PC-3 (cell line): ENCODE measurements at regions not wholly inside any gene's neighbourhood (a gene's known extent, or its start where the extent isn't known, plus 50 kb on each side); places are given as distances from the start of the nearest gene placed in this dataset.

Experiments
- ATAC-seq: fragments of 200-7000 bp; cut with Tn5 transposase; 2 replicates; pipeline ENCODE4 v1.9.1; 2020; ENCODE audit warnings: mild to moderate bottlenecking, moderate library complexity
- BruUV-seq: library from RNA; stranded (reverse); fragments of 400-500 nt; replicated peaks from 2 replicates; lab custom pipeline; 2021; lab: Mats Ljungman, UMichigan
- CTCF ChIA-PET: fragments of 300-600 bp; sonication (Branson Sonifier 250); formaldehyde crosslinking; loops from one replicate; lab custom pipeline; 2022; ENCODE audit warnings: antibody characterized with exemption; lab: Charles Lee
- POLR2A ChIA-PET: fragments of 300-600 bp; sonication (Branson Sonifier 250); formaldehyde crosslinking; loops from one replicate; lab custom pipeline; 2022; ENCODE audit warnings: antibody characterized with exemption; ENCODE audit not compliant: unreplicated experiment; lab: Charles Lee
- DNase-seq: peaks from one replicate; pipeline ENCODE4 v3.0.0-alpha.2; 2015
- H2AFZ ChIP-seq: fragments of 300-600 bp; sonication (generic); 2 replicates; pipeline ENCODE4 v1.6.0; 2016; ENCODE audit warnings: antibody characterized with exemption, low read length
- H3F3A ChIP-seq: fragments of 300-600 bp; sonication (generic); one replicate; pipeline ENCODE4 v1.6.0; 2017; ENCODE audit warnings: antibody characterized with exemption, low read length, control low read depth, mild to moderate bottlenecking; ENCODE audit not compliant: unreplicated experiment
- H3K27ac ChIP-seq: fragments of 300-600 bp; sonication (generic); 2 replicates; pipeline ENCODE4 v1.5.1; 2016; ENCODE audit warnings: mild to moderate bottlenecking, low read length
- H3K27me3 ChIP-seq: fragments of 300-600 bp; sonication (generic); 2 replicates; pipeline ENCODE4 v1.6.1; 2016; ENCODE audit warnings: low read length, mixed read lengths
- H3K36me3 ChIP-seq: fragments of 300-600 bp; sonication (generic); 2 replicates; pipeline ENCODE4 v1.6.1; 2016; ENCODE audit warnings: low read depth, mixed run types, low read length, mixed read lengths
- H3K4me1 ChIP-seq: fragments of 300-600 bp; sonication (generic); 2 replicates; pipeline ENCODE4 v1.5.1; 2016; ENCODE audit warnings: low read length; ENCODE audit not compliant: insufficient read depth
- H3K4me2 ChIP-seq: fragments of 300-600 bp; sonication (generic); 2 replicates; pipeline ENCODE4 v1.6.0; 2016; ENCODE audit warnings: low read length
- H3K4me3 ChIP-seq: fragments of 300-600 bp; sonication (generic); 2 replicates; pipeline ENCODE4 v1.5.1; 2016; ENCODE audit warnings: mild to moderate bottlenecking, low read length, mixed read lengths
- H3K79me2 ChIP-seq: fragments of 300-600 bp; sonication (generic); 2 replicates; pipeline ENCODE4 v1.6.1; 2017; ENCODE audit warnings: low read length, mixed read lengths
- H3K9ac ChIP-seq: fragments of 300-600 bp; sonication (generic); 2 replicates; pipeline ENCODE4 v1.6.0; 2016; ENCODE audit warnings: mild to moderate bottlenecking, low read length
- H3K9me2 ChIP-seq: fragments of 300-600 bp; sonication (generic); replicated peaks from 2 replicates; pipeline ENCODE4 v1.6.1; 2016; ENCODE audit warnings: mixed run types, low read length, mixed read lengths
- H3K9me3 ChIP-seq: fragments of 300-600 bp; sonication (generic); 2 replicates; pipeline ENCODE4 v1.6.1; 2016; ENCODE audit warnings: low read length, mixed read lengths
- H4K20me1 ChIP-seq: fragments of 300-600 bp; sonication (generic); 2 replicates; pipeline ENCODE4 v1.6.1; 2016; ENCODE audit warnings: low read length, mixed read lengths
- EZH2 ChIP-seq: fragments of 300-600 bp; sonication (generic); IDR thresholded peaks from one replicate; pipeline ENCODE4 v1.6.1; 2017; ENCODE audit warnings: antibody characterized with exemption, mild to moderate bottlenecking, low read length; ENCODE audit not compliant: unreplicated experiment
- EZH2phosphoT487 ChIP-seq: fragments of 300-600 bp; sonication (generic); IDR thresholded peaks from 2 replicates; pipeline ENCODE4 v1.6.1; 2018; ENCODE audit warnings: mild to moderate bottlenecking, antibody characterized with exemption, low read length, borderline replicate concordance
- intact Hi-C: fragments of 100-400 bp; cut with micrococcal nuclease; formaldehyde crosslinking; loops from 2 replicates; pipeline ENCODE4 v1.9.0; 2023
- TF ChIP-seq, protein P1 (sequence below): fragments of 300-600 bp; sonication (generic); conservative IDR thresholded peaks from 2 replicates; pipeline ENCODE4 v1.5.1; 2017; ENCODE audit warnings: antibody characterized with exemption, low read depth, mild to moderate bottlenecking, low read length

DNA sequence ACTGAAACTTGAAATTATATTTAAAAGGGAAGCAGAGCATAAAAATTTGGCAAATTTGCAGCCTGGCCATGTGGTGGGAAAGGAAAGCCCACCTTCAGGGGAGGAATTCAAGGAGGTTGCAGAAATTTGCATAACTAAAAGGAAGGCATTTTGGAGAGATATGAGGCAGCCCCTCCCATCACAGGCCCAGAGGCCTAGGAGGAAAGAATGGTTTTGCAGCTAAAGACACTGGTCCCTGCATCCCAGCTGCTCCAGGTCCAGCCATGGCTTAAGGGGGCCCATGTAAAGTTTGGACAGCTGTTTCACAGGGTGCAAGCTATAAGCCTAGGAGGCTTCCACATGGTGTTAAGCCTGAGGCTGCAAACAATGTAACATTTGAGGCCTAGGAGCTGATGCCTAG is 212.5 kb downstream of the NNT start:
- TF ChIP-seq, protein P1, sequence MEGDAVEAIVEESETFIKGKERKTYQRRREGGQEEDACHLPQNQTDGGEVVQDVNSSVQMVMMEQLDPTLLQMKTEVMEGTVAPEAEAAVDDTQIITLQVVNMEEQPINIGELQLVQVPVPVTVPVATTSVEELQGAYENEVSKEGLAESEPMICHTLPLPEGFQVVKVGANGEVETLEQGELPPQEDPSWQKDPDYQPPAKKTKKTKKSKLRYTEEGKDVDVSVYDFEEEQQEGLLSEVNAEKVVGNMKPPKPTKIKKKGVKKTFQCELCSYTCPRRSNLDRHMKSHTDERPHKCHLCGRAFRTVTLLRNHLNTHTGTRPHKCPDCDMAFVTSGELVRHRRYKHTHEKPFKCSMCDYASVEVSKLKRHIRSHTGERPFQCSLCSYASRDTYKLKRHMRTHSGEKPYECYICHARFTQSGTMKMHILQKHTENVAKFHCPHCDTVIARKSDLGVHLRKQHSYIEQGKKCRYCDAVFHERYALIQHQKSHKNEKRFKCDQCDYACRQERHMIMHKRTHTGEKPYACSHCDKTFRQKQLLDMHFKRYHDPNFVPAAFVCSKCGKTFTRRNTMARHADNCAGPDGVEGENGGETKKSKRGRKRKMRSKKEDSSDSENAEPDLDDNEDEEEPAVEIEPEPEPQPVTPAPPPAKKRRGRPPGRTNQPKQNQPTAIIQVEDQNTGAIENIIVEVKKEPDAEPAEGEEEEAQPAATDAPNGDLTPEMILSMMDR, result no peak
- TF ChIP-seq EZH2 (no peak), EZH2phosphoT487 (no peak)
- Histone ChIP-seq H3K27ac (no peak overlapping the region), H3K27me3 (no peaks in the 10 kb centered on the region), H3F3A (no peaks in the 10 kb centered on the region), H3K4me1 (no peaks in the 10 kb centered on the region), H3K9me3 (peaks cover 8% of the 10 kb centered on the region; the same call in 1 of the 2 replicates), H3K79me2 (no peaks in the 10 kb centered on the region), H3K9ac (no peak overlapping the region), H3K4me2 (no peak overlapping the region), H3K36me3 (no peaks in the 10 kb centered on the region), H3K4me3 (no peak overlapping the region), H4K20me1 (no peaks in the 10 kb centered on the region), H2AFZ (no peak overlapping the region), H3K9me2 (no peaks in the 10 kb centered on the region)
- DNase-seq, result no peak
- ChIA-PET CTCF (no interaction called here), POLR2A (no interaction called here)
- intact Hi-C loops, result no loop called here
- BruUV-seq, result no TSS peak
- ATAC-seq, result no peak

DNA sequence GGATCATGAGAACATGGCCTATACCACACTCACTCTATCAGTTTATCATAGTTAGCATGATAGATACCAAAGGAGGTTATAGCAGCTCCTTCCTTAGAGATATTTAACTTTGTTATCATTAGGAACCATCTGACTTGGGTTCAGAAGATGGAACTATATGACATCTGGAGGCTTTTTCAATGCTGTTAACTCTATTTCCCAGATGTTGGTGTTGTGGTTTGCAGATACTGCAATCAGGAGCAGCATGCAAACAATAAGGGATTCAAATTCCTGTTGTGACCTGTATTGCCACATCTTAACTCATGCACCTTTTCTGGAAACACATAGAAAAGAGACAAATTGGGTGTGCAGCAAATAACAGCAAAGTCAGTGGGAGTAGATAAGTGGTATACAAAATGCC is 201.7 kb downstream of the NNT start:
- BruUV-seq, result no TSS peak
- no peak overlapping the region for H3K4me3 ChIP-seq
- no peaks in the 10 kb centered on the region for H4K20me1 ChIP-seq
- H3K36me3 ChIP-seq, result no peaks in the 10 kb centered on the region
- no peaks in the 10 kb centered on the region for H3K4me1 ChIP-seq
- no peak overlapping the region for H3K9ac ChIP-seq
- no peaks in the 10 kb centered on the region for H3K9me2 ChIP-seq
- H3K27me3 ChIP-seq, result peaks cover 6% of the 10 kb centered on the region; the same call in 1 of the 2 replicates
- H2AFZ ChIP-seq, result no peak overlapping the region
- DNase-seq, result no peak
- H3K27ac ChIP-seq, result no peak overlapping the region
- H3F3A ChIP-seq, result no peaks in the 10 kb centered on the region
- ChIA-PET POLR2A (no interaction called here), CTCF (no interaction called here)
- TF ChIP-seq EZH2phosphoT487 (no peak), EZH2 (no peak)
- TF ChIP-seq, protein P1, result no peak
- intact Hi-C loops, result no loop called here
- H3K9me3 ChIP-seq, result no peaks in the 10 kb centered on the region
- no peak for ATAC-seq
- H3K4me2 ChIP-seq, result no peak overlapping the region
- H3K79me2 ChIP-seq, result no peaks in the 10 kb centered on the region

DNA sequence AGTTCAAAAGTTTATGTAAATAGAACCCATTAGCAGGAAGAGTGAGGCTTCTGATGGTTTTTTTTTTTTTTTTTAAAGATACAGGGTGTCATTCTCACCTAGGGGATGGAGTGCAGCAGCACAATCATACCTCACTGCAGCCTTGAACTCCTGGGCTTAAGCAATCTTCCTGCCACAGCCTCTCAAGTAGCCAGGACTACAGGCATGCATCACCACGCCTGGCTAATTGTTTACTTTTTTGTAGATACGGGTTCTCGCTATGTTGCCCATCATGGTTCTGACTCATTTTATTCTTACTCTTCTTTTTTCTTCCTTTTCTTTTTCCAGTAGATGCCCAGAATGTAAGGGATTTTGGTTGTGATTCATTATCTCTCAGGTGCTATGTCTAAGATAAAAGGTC is 201.1 kb downstream of the NNT start:
- ATAC-seq (no peak), DNase-seq (no peak)
- Histone ChIP-seq H3K27ac (no peak overlapping the region), H3K9ac (no peak overlapping the region), H3F3A (no peaks in the 10 kb centered on the region), H3K27me3 (peaks cover 6% of the 10 kb centered on the region; the same call in 1 of the 2 replicates), H4K20me1 (no peaks in the 10 kb centered on the region), H3K36me3 (no peaks in the 10 kb centered on the region), H3K9me3 (no peaks in the 10 kb centered on the region), H3K4me2 (no peak overlapping the region), H3K4me1 (no peaks in the 10 kb centered on the region), H3K79me2 (no peaks in the 10 kb centered on the region), H3K4me3 (no peak overlapping the region), H3K9me2 (no peaks in the 10 kb centered on the region), H2AFZ (no peak overlapping the region)
- BruUV-seq, result no TSS peak
- intact Hi-C loops, result no loop called here
- ChIA-PET CTCF (no interaction called here), POLR2A (interaction anchor here (0.7 kb wide), 1 partner anchor 24 kb away, joined by 13 read pairs; no protein-coding TSS in a partner anchor)
- TF ChIP-seq EZH2 (no peak), EZH2phosphoT487 (no peak)
- TF ChIP-seq, protein P1, result no peak
